PFSK-1 (cell line): ENCODE measurements at regions not wholly inside any gene's neighbourhood (a gene's known extent, or its start where the extent isn't known, plus 50 kb on each side); places are given as distances from the start of the nearest gene placed in this dataset.

Experiments
- POLR2AphosphoS5 ChIP-seq: IDR thresholded peaks from 2 replicates; pipeline ENCODE4 v1.6.1; 2012; ENCODE audit warnings: low read depth, mild to moderate bottlenecking, control low read depth, low read length, moderate library complexity
- REST ChIP-seq, 2 experiments: IDR thresholded peaks; 2 replicates each; pipeline versions ENCODE4 v1.6.1 to v1.8.0; 2011 to 2012; ENCODE audit warnings: low read depth in 2 of 2, low read length in 2 of 2, control low read depth in 1 of 2, inconsistent platforms in 1 of 2, mild to moderate bottlenecking in 1 of 2, moderate library complexity in 1 of 2; ENCODE audit not compliant: insufficient read depth in 1 of 2
- TAF1 ChIP-seq: IDR thresholded peaks from 2 replicates; pipeline ENCODE4 v1.6.1; 2012; ENCODE audit warnings: low read length, control low read depth, borderline replicate concordance; ENCODE audit not compliant: insufficient read depth

DNA sequence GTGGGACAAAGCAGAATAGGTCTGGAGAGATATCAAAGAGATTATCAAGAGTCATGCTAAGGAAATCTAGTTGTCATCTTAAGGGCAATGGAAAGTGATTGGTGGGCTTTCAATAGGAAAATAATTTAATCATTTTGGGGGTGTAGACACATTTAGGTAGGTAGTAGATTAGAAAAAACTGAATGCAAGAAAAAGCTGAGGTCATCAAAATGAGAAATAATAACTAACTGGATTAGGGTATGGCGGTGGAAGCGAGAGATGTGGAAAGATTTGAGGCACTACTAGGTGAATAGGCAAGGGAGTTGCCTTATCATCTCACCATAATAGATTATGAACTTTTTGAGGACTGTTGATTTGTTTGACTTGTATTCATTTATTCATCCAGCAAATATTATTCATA is 393.2 kb upstream of the ZNF608 start:
- TF ChIP-seq REST (IDR thresholded peaks at IDR 0.05; ENCODE audit: insufficient read depth in 1 of 2, low read depth in 2 of 2, low read length in 2 of 2) (no peak), TAF1 (no peak), POLR2AphosphoS5 (no peak)
